ENCODE measurements at regions not wholly inside any gene's neighbourhood (a gene's known extent, or its start where the extent isn't known, plus 50 kb on each side); places are given as distances from the start of the nearest gene placed in this dataset.
A peak's percentile ranks its signal among the peaks of the same experiment; 100 is the strongest.

GRCh38 chr1:234546387-234546704 lies 63.6 kb downstream of the IRF2BP2 start:
- no peaks in the 10 kb centered on the region for H3K27me3 Mint-ChIP-seq (ENCODE audit: insufficient read depth, unreplicated experiment)
- no peaks in the 10 kb centered on the region for H3K36me3 Mint-ChIP-seq (ENCODE audit: insufficient read depth, unreplicated experiment)
- no peaks in the 10 kb centered on the region for H3K27me3 ChIP-seq (replicated peaks; ENCODE audit: control insufficient read depth, insufficient read depth, low read length)
- H3K27ac Mint-ChIP-seq (ENCODE audit: unreplicated experiment), result peak overlapping the region; percentile 48
- no peak for DNase-seq
- TF ChIP-seq CTCF (IDR thresholded peaks at IDR 0.05; ENCODE audit: insufficient read depth in 1 of 2, low read depth in 1 of 2, low read length in 1 of 2, severe bottlenecking in 1 of 2, unreplicated experiment in 1 of 2), result no peak
- ChIA-PET CTCF (interaction anchor here (1.1 to 1.5 kb wide), 4 partner anchors 15 to 54 kb away, joined by 3 to 6 read pairs (median 4); no protein-coding TSS in a partner anchor), POLR2A (interaction anchor here (0.5 to 1.3 kb wide), 6 partner anchors 15 to 432 kb away, joined by 3 to 9 read pairs (median 4); no protein-coding TSS in a partner anchor)
- TSS peak; percentile 92 for BruUV-seq (replicated peaks)
- no peaks in the 10 kb centered on the region for H3K9me3 Mint-ChIP-seq (ENCODE audit: unreplicated experiment)
- intact Hi-C loops (cut with micrococcal nuclease; ENCODE audit: unreplicated experiment), result loop anchor here (1.0 to 2.0 kb wide), 5 partner anchors 8 to 52 kb away; no protein-coding TSS in a partner anchor
- H3K36me3 ChIP-seq (ENCODE audit: control insufficient read depth, insufficient read depth, low read length), result no peaks in the 10 kb centered on the region
- peaks cover 32% of the 10 kb centered on the region for H3K4me1 Mint-ChIP-seq (ENCODE audit: low read depth, unreplicated experiment)
- H3K4me3 ChIP-seq (ENCODE audit: low read depth, low read length), result no peak overlapping the region
- no peaks in the 10 kb centered on the region for H3K9me3 ChIP-seq
- peaks cover 39% of the 10 kb centered on the region for H3K4me1 ChIP-seq
- no peak overlapping the region for H3K4me3 Mint-ChIP-seq (ENCODE audit: unreplicated experiment)

GRCh38 chr1:234545517-234546386 lies 64.2 kb downstream of the IRF2BP2 start:
- no peaks in the 10 kb centered on the region for H3K36me3 Mint-ChIP-seq (ENCODE audit: insufficient read depth, unreplicated experiment)
- Histone ChIP-seq H3K4me3 (ENCODE audit: low read depth, low read length) (no peak overlapping the region), H3K27me3 (replicated peaks; ENCODE audit: control insufficient read depth, insufficient read depth, low read length) (no peaks in the 10 kb centered on the region), H3K9me3 (no peaks in the 10 kb centered on the region), H3K4me1 (peaks cover 39% of the 10 kb centered on the region), H3K36me3 (ENCODE audit: control insufficient read depth, insufficient read depth, low read length) (no peaks in the 10 kb centered on the region)
- H3K27ac Mint-ChIP-seq (ENCODE audit: unreplicated experiment), result peak overlapping the region; percentile 48
- no peak overlapping the region for H3K4me3 Mint-ChIP-seq (ENCODE audit: unreplicated experiment)
- peak; percentile 88 to 90 for DNase-seq
- CTCF ChIA-PET, result interaction anchor here (1.1 to 1.5 kb wide), 5 partner anchors 15 to 236 kb away, joined by 3 to 6 read pairs (median 4); no protein-coding TSS in a partner anchor
- intact Hi-C loops (cut with micrococcal nuclease; ENCODE audit: unreplicated experiment), result loop anchor here (1.0 to 2.0 kb wide), 5 partner anchors 7 to 53 kb away; no protein-coding TSS in a partner anchor
- TSS peak; percentile 93 for BruUV-seq (replicated peaks)
- TF ChIP-seq CTCF (IDR thresholded peaks at IDR 0.05; ENCODE audit: insufficient read depth in 1 of 2, low read depth in 1 of 2, low read length in 1 of 2, severe bottlenecking in 1 of 2, unreplicated experiment in 1 of 2), result no peak
- peaks cover 32% of the 10 kb centered on the region for H3K4me1 Mint-ChIP-seq (ENCODE audit: low read depth, unreplicated experiment)
- POLR2A ChIA-PET, result interaction anchor here (0.5 to 1.3 kb wide), 8 partner anchors 16 to 432 kb away, joined by 3 to 9 read pairs (median 4); no protein-coding TSS in a partner anchor
- H3K27me3 Mint-ChIP-seq (ENCODE audit: insufficient read depth, unreplicated experiment), result no peaks in the 10 kb centered on the region
- no peaks in the 10 kb centered on the region for H3K9me3 Mint-ChIP-seq (ENCODE audit: unreplicated experiment)

GRCh38 chr1:234544087-234544579 lies 65.2 kb upstream of the TARBP1 start:
- Mint-ChIP-seq H3K27me3 (ENCODE audit: insufficient read depth, unreplicated experiment) (no peaks in the 10 kb centered on the region), H3K27ac (ENCODE audit: unreplicated experiment) (peak overlapping the region; percentile 48), H3K36me3 (ENCODE audit: insufficient read depth, unreplicated experiment) (no peaks in the 10 kb centered on the region), H3K9me3 (ENCODE audit: unreplicated experiment) (no peaks in the 10 kb centered on the region), H3K4me1 (ENCODE audit: low read depth, unreplicated experiment) (peaks cover 45% of the 10 kb centered on the region), H3K4me3 (ENCODE audit: unreplicated experiment) (no peak overlapping the region)
- no peak for DNase-seq
- CTCF ChIA-PET, result no interaction called here
- Histone ChIP-seq H3K4me3 (ENCODE audit: low read depth, low read length) (no peak overlapping the region), H3K4me1 (peaks cover 54% of the 10 kb centered on the region), H3K36me3 (ENCODE audit: control insufficient read depth, insufficient read depth, low read length) (no peaks in the 10 kb centered on the region), H3K9me3 (no peaks in the 10 kb centered on the region), H3K27me3 (replicated peaks; ENCODE audit: control insufficient read depth, insufficient read depth, low read length) (no peaks in the 10 kb centered on the region)
- POLR2A ChIA-PET, result no interaction called here
- TF ChIP-seq CTCF (IDR thresholded peaks at IDR 0.05; ENCODE audit: insufficient read depth in 1 of 2, low read depth in 1 of 2, low read length in 1 of 2, severe bottlenecking in 1 of 2, unreplicated experiment in 1 of 2), result no peak
- intact Hi-C loops (cut with micrococcal nuclease; ENCODE audit: unreplicated experiment), result no loop called here
- no TSS peak for BruUV-seq (replicated peaks)

All from Caco-2 (cell line).